ENCODE measurements at regions not wholly inside any gene's neighbourhood (a gene's known extent, or its start where the extent isn't known, plus 50 kb on each side); places are given as distances from the start of the nearest gene placed in this dataset.

DNA sequence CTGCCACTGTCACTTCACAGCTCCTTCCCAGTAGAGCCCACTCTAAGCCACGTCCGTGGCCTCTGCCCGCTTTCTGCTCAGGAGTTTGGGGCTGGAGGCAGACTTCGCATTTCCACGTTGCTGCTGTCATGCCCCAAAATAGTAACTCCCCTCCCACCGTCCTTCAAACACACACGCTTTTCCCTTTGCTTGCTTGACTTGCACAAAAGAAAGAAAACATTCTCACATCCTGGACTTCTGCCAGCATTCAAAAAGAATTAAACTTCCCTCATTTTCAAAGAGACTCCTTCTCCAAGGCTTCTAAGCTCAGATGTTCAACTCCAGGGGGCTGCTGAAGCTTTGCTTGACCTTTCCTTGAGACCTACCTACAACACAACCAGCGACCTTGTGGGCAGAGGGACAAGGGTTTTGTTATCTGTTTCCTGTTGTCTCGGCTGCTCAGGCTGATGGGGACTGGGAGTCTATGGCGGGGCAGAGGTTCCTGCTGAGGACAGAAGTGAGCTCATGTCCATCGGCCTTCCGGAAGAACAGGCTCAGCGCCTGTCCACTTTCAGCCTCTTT lies 263.8 kb upstream of the FOXQ1 start:
- in situ Hi-C loops (cut with HindIII; ENCODE audit: low pct_ligation_motif_present, low sequenced_read_pairs) = no loop called here
- Histone ChIP-seq H3K4me3 (ENCODE audit: low read depth, low read length) (no peak overlapping the region), H3K27ac (no peak overlapping the region), H3K27me3 (replicated peaks) (no peaks in the 10 kb centered on the region), H3K36me3 (replicated peaks) (no peaks in the 10 kb centered on the region)
- DNase-seq = no peak
- TF ChIP-seq, protein P1, sequence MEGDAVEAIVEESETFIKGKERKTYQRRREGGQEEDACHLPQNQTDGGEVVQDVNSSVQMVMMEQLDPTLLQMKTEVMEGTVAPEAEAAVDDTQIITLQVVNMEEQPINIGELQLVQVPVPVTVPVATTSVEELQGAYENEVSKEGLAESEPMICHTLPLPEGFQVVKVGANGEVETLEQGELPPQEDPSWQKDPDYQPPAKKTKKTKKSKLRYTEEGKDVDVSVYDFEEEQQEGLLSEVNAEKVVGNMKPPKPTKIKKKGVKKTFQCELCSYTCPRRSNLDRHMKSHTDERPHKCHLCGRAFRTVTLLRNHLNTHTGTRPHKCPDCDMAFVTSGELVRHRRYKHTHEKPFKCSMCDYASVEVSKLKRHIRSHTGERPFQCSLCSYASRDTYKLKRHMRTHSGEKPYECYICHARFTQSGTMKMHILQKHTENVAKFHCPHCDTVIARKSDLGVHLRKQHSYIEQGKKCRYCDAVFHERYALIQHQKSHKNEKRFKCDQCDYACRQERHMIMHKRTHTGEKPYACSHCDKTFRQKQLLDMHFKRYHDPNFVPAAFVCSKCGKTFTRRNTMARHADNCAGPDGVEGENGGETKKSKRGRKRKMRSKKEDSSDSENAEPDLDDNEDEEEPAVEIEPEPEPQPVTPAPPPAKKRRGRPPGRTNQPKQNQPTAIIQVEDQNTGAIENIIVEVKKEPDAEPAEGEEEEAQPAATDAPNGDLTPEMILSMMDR (IDR thresholded peaks at IDR 0.05; ENCODE audit: low read depth, low read length, missing control alignments) = no peak

DNA sequence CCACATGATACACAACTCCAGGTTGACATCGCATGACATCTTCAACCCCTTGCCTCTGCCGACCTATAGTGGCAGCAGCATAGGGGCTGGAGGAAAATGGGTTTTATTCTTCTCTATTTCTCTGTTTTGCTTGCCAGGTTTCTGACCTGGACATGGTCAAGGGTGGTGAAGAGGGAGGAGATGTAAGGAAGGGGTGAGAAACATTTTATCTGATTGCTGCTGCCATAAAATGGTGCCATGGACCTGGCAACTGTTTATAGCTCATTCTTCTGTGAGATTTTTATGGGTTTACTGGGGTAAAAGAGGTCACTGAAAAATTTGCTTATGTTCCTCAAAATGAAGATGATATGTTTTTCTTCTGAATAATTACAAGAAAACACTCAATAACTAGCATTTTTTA lies 266.7 kb upstream of the FOXQ1 start:
- H3K27me3 ChIP-seq (replicated peaks) = no peaks in the 10 kb centered on the region
- in situ Hi-C loops (cut with HindIII; ENCODE audit: low pct_ligation_motif_present, low sequenced_read_pairs) = no loop called here
- TF ChIP-seq, protein P1 (IDR thresholded peaks at IDR 0.05; ENCODE audit: low read depth, low read length, missing control alignments) = no peak
- DNase-seq = no peak
- no peaks in the 10 kb centered on the region for H3K36me3 ChIP-seq (replicated peaks)
- H3K4me3 ChIP-seq (ENCODE audit: low read depth, low read length) = no peak overlapping the region
- no peak overlapping the region for H3K27ac ChIP-seq

DNA sequence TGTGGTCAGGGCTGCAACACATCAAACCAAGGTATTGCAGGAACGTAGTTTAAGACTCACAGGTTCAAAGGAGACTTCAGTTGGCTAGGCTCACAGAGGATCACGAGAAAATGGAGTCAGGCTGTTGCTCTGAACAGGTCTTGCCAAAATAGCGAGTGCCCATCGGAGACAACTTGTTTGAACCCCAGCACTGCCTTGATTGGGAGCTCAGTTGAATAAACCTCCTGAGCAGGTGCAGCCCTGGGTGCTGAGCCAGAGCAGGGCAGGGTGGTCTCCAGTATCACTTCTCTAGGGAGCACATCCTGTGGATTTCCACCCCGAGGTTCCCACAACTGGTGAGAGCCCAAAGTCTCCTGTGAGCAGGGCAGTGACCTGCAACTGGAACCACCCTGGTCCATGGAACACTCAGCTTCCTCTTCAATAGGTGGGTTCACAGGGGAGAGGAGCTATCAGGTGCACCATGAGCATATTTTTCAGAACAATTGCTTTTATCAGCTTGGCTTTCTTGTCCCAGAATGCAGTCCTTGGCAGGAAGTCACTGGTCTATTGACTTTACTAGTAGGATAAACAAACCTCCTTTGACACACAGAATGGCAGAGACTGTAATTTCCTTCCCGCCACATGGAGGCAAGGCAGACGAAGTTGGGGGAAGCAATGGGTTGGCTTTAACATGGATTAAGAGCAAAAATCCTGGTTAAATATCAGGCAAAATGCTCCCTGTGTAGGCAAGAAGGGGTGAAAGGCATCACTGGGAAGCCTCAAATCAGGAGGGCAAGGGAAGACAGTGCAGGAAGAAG lies 267.7 kb upstream of the FOXQ1 start:
- no peak overlapping the region for H3K4me3 ChIP-seq (ENCODE audit: low read depth, low read length)
- in situ Hi-C loops (cut with HindIII; ENCODE audit: low pct_ligation_motif_present, low sequenced_read_pairs) = no loop called here
- no peaks in the 10 kb centered on the region for H3K36me3 ChIP-seq (replicated peaks)
- TF ChIP-seq, protein P1 (IDR thresholded peaks at IDR 0.05; ENCODE audit: low read depth, low read length, missing control alignments) = no peak
- no peak overlapping the region for H3K27ac ChIP-seq
- H3K27me3 ChIP-seq (replicated peaks) = no peaks in the 10 kb centered on the region
- DNase-seq = no peak

DNA sequence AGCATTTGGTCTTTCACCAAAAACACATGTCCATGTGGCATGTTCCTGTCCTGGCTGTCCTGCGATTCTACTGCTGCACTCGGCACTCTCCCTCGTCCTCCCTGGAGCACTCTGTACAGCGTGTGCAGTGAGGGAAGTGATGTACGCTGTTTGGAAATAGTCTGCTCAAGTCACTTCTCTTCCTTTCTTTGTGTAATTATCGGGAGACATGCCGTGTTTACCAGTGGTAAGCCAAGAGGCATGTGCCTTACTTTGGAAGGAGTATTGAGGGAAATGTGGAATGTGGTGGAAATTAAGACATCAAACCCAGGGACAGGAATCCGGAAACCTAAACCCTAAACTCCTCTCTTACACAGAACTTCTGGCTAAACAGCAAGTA lies 268.5 kb upstream of the FOXQ1 start:
- H3K27me3 ChIP-seq (replicated peaks) = no peaks in the 10 kb centered on the region
- H3K36me3 ChIP-seq (replicated peaks) = no peaks in the 10 kb centered on the region
- DNase-seq = no peak
- in situ Hi-C loops (cut with HindIII; ENCODE audit: low pct_ligation_motif_present, low sequenced_read_pairs) = no loop called here
- no peak overlapping the region for H3K4me3 ChIP-seq (ENCODE audit: low read depth, low read length)
- TF ChIP-seq, protein P1 (IDR thresholded peaks at IDR 0.05; ENCODE audit: low read depth, low read length, missing control alignments) = no peak
- no peak overlapping the region for H3K27ac ChIP-seq

DNA sequence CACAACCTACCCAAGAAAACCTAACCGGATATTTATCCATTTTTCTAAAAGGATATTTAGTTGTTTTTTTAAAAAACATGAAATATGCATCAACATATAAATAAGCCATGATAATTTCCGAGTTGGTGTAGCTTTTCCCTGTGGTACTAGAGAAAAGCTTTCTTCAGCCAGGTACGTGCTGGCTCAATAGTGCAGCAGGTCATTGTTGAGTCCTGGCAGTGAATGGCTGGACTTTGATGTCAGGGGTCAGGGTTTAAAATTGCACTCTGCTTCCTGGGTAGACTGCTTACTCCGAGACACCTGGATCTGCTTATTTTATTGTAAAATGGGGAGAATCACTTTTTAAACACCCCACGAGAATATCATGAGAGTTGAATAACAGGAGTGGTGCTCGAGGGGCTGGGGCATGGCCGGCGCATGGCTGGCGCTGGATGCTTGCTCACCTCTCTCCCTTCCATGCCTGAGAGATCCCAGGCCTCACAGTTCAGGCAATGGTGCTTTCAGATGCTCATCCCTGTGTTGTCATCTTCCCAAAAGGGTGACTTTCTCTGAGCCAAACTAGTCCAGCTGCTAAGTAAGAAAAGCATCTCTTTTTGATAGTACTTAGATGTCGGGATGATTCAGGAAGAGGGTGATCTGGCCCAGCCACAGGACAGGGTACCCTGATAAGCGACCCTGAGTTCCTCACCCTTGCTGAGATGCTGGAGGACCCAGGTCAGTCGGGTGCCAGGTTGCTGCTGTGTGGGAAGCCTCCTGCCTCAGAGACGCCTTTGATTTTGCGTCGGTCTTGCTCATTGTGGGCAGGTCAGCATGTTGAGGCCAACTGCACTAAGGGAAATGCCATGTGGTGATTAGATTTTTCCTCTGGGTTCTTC lies 269.1 kb upstream of the FOXQ1 start:
- in situ Hi-C loops (cut with HindIII; ENCODE audit: low pct_ligation_motif_present, low sequenced_read_pairs) = no loop called here
- Histone ChIP-seq H3K4me3 (ENCODE audit: low read depth, low read length) (no peak overlapping the region), H3K27ac (no peak overlapping the region)

More for the DNA sequence above, 269.1 kb upstream of the FOXQ1 start:
- Histone ChIP-seq H3K36me3 (replicated peaks) (no peaks in the 10 kb centered on the region), H3K27me3 (replicated peaks) (no peaks in the 10 kb centered on the region)
- DNase-seq = no peak
- TF ChIP-seq, protein P1 (IDR thresholded peaks at IDR 0.05; ENCODE audit: low read depth, low read length, missing control alignments) = no peak
